ENCODE measurements at regions not wholly inside any gene's neighbourhood (a gene's known extent, or its start where the extent isn't known, plus 50 kb on each side); places are given as distances from the start of the nearest gene placed in this dataset.

GRCh38 chr15:95559875-95560394, 770.6 kb upstream of the NR2F2 start:
- H3K79me2 ChIP-seq (ENCODE audit: insufficient read depth, low read length) = no peaks in the 10 kb centered on the region

DNA sequence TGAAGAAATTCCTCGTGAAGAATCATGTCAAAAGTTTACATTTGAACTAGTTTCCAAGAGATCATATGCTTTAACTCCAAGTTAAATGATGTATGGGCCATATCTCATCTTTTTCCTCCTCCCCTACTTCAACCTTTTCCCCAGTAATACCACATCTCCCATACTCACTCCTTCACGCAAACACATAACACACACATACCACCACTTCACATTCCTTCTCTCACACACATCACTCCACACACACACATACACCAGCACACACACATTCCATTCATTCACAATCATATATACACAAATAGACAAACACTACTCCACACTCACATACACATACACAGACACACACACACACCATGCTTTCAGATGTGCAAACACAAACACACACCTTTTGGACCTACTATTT, 769.0 kb upstream of the NR2F2 start:
- Histone ChIP-seq H3K4me3 (ENCODE audit: low read depth, low read length, poor library complexity, severe bottlenecking) (no peak overlapping the region), H3K9me2 (ENCODE audit: low read depth, low read length) (no peaks in the 10 kb centered on the region), H3K4me1 (ENCODE audit: insufficient read depth, low read length, severe bottlenecking) (no peaks in the 10 kb centered on the region), H3F3A (ENCODE audit: insufficient read depth, low read length) (no peaks in the 10 kb centered on the region), H2AFZ (ENCODE audit: low read length) (no peak overlapping the region), H3K27me3 (ENCODE audit: insufficient read depth, low read length) (no peaks in the 10 kb centered on the region), H4K20me1 (ENCODE audit: insufficient read depth, low read length) (no peaks in the 10 kb centered on the region), H3K9ac (ENCODE audit: low read length) (no peak overlapping the region), H3K4me2 (ENCODE audit: low read length) (no peak overlapping the region), H3K9me3 (ENCODE audit: low read length) (no peaks in the 10 kb centered on the region), H3K36me3 (ENCODE audit: insufficient read depth, low read length) (no peaks in the 10 kb centered on the region), H3K27ac (ENCODE audit: low read depth, low read length, poor library complexity, severe bottlenecking) (no peak overlapping the region), H3K79me2 (ENCODE audit: insufficient read depth, low read length) (no peaks in the 10 kb centered on the region)
- TF ChIP-seq EZH2 (IDR thresholded peaks at IDR 0.05; ENCODE audit: borderline replicate concordance, low read length) = no peak
- TF ChIP-seq, protein P1, sequence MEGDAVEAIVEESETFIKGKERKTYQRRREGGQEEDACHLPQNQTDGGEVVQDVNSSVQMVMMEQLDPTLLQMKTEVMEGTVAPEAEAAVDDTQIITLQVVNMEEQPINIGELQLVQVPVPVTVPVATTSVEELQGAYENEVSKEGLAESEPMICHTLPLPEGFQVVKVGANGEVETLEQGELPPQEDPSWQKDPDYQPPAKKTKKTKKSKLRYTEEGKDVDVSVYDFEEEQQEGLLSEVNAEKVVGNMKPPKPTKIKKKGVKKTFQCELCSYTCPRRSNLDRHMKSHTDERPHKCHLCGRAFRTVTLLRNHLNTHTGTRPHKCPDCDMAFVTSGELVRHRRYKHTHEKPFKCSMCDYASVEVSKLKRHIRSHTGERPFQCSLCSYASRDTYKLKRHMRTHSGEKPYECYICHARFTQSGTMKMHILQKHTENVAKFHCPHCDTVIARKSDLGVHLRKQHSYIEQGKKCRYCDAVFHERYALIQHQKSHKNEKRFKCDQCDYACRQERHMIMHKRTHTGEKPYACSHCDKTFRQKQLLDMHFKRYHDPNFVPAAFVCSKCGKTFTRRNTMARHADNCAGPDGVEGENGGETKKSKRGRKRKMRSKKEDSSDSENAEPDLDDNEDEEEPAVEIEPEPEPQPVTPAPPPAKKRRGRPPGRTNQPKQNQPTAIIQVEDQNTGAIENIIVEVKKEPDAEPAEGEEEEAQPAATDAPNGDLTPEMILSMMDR (IDR thresholded peaks at IDR 0.05; ENCODE audit: low read length) = no peak

More at GRCh38 chr15:95559875-95560394, 770.6 kb upstream of the NR2F2 start:
- H3K4me1 ChIP-seq (ENCODE audit: insufficient read depth, low read length, severe bottlenecking) = no peaks in the 10 kb centered on the region
- no peak overlapping the region for H3K4me2 ChIP-seq (ENCODE audit: low read length)
- H3K27me3 ChIP-seq (ENCODE audit: insufficient read depth, low read length) = no peaks in the 10 kb centered on the region
- TF ChIP-seq EZH2 (IDR thresholded peaks at IDR 0.05; ENCODE audit: borderline replicate concordance, low read length) = no peak
- TF ChIP-seq, protein P1 (IDR thresholded peaks at IDR 0.05; ENCODE audit: low read length) = no peak
- no peak overlapping the region for H2AFZ ChIP-seq (ENCODE audit: low read length)
- H4K20me1 ChIP-seq (ENCODE audit: insufficient read depth, low read length) = no peaks in the 10 kb centered on the region
- no peaks in the 10 kb centered on the region for H3K36me3 ChIP-seq (ENCODE audit: insufficient read depth, low read length)
- H3K9ac ChIP-seq (ENCODE audit: low read length) = no peak overlapping the region
- H3F3A ChIP-seq (ENCODE audit: insufficient read depth, low read length) = no peaks in the 10 kb centered on the region
- H3K27ac ChIP-seq (ENCODE audit: low read depth, low read length, poor library complexity, severe bottlenecking) = no peak overlapping the region
- H3K9me2 ChIP-seq (ENCODE audit: low read depth, low read length) = no peaks in the 10 kb centered on the region
- H3K4me3 ChIP-seq (ENCODE audit: low read depth, low read length, poor library complexity, severe bottlenecking) = no peak overlapping the region
- H3K9me3 ChIP-seq (ENCODE audit: low read length) = no peaks in the 10 kb centered on the region

DNA sequence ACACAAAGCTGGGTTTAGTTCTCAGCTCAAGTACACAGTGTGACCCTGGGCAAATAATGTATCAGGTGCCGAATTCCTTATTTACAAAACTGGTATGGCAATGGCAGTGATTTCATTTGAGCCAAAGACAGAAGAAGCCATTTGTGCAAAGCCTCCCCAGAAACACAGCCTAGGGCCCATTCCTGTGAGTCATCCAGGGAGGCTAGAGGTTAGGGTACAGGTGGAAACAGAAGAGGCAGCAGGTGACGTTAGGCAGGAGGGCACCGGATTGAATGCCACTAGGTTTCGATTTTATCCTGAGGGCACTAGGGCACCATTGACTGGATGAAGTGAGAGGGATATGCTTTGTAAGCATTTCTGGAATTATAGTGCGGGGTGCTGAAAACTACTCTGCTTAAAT, 766.9 kb upstream of the NR2F2 start:
- Histone ChIP-seq H3K4me1 (ENCODE audit: insufficient read depth, low read length, severe bottlenecking) (no peaks in the 10 kb centered on the region), H3K9ac (ENCODE audit: low read length) (no peak overlapping the region), H2AFZ (ENCODE audit: low read length) (no peak overlapping the region), H3K27me3 (ENCODE audit: insufficient read depth, low read length) (no peaks in the 10 kb centered on the region), H3K4me2 (ENCODE audit: low read length) (no peak overlapping the region), H3K9me3 (ENCODE audit: low read length) (no peaks in the 10 kb centered on the region), H3K79me2 (ENCODE audit: insufficient read depth, low read length) (no peaks in the 10 kb centered on the region), H3F3A (ENCODE audit: insufficient read depth, low read length) (no peaks in the 10 kb centered on the region), H3K27ac (ENCODE audit: low read depth, low read length, poor library complexity, severe bottlenecking) (no peak overlapping the region), H3K36me3 (ENCODE audit: insufficient read depth, low read length) (no peaks in the 10 kb centered on the region), H3K9me2 (ENCODE audit: low read depth, low read length) (no peaks in the 10 kb centered on the region), H4K20me1 (ENCODE audit: insufficient read depth, low read length) (no peaks in the 10 kb centered on the region), H3K4me3 (ENCODE audit: low read depth, low read length, poor library complexity, severe bottlenecking) (no peak overlapping the region)
- TF ChIP-seq EZH2 (IDR thresholded peaks at IDR 0.05; ENCODE audit: borderline replicate concordance, low read length) = no peak
- TF ChIP-seq, protein P1 (IDR thresholded peaks at IDR 0.05; ENCODE audit: low read length) = no peak
